Left lung (tissue), 4 donors: ENCODE measurements at regions not wholly inside any gene's neighbourhood (a gene's known extent, or its start where the extent isn't known, plus 50 kb on each side); places are given as distances from the start of the nearest gene placed in this dataset.

Experiments used
- ATAC-seq: fragments of 200-7000 bp; cut with Tn5 transposase; one replicate; pipeline ENCODE4 v1.9.1; 2020; ENCODE audit warnings: moderate library complexity
- DNase-seq, 4 donors: peaks; one replicate each; pipeline ENCODE4 v3.0.0-alpha.2; 2013 to 2020
- H3K27ac ChIP-seq, 2 donors: fragments of 200-600 bp; sonication (generic) in 1 of 2; one replicate each; pipeline versions ENCODE4 v1.5.0 to v1.8.0; 2020 to 2021
- H3K27me3 ChIP-seq, 2 donors: fragments of 200-600 bp; sonication (generic) in 1 of 2; one replicate each; pipeline versions ENCODE4 v1.5.0 to v1.8.0; 2020 to 2021
- H3K36me3 ChIP-seq, 2 donors: fragments of 200-600 bp; sonication (generic) in 1 of 2; one replicate each; pipeline versions ENCODE4 v1.5.0 to v1.8.0; 2020 to 2021
- H3K4me1 ChIP-seq, 2 donors: fragments of 200-600 bp; one replicate each; pipeline ENCODE4 v1.8.0; 2021
- H3K4me3 ChIP-seq, 2 donors: fragments of 200-600 bp; sonication (generic) in 1 of 2; one replicate each; pipeline versions ENCODE4 v1.5.0 to v1.8.0; 2020 to 2021; ENCODE audit warnings: mild to moderate bottlenecking in 1 of 2
- H3K9me3 ChIP-seq, 2 donors: fragments of 200-600 bp; sonication (generic) in 1 of 2; one replicate each; pipeline versions ENCODE4 v1.5.0 to v1.8.0; 2020 to 2021
- intact Hi-C, 2 donors: fragments of 100-400 bp; cut with DNase I; formaldehyde crosslinking; loops; one replicate each; pipeline versions ENCODE4 v1.11.2 to v1.14.2; 2022
- TF ChIP-seq, protein P1 (sequence below), 2 donors: fragments of 200-600 bp; sonication (generic) in 1 of 2; IDR thresholded peaks; one replicate each; pipeline versions ENCODE4 v1.5.0 to v1.8.0; 2021; ENCODE audit warnings: antibody characterized with exemption in 2 of 2
- donor health status: DM: no; HTN: yes; CAD: no.
- donor health status: DM: no; HTN: no; CAD: no.

DNA sequence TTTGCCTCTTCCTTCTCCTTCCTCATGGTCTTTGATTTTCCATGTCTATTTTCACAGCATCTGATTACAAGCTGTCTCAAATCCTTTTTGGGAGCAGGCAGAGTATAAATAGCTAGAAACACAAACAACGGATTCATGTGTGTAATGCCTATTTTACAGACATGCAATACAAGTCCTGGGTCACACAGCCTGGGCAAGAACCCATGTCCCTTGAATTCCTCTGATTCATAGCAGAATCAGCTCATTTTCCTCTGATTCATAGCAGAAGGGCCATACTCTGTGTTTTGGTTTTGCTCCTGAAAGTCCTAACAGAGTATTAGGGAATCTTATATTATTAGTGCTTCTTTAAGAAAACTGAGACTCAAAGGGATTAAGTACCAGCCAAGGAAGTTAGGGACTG, 71.3 kb downstream of the IRX5 start:
- DNase-seq (no peak), ATAC-seq (no peak)
- intact Hi-C loops: no loop called here
- Histone ChIP-seq H3K4me1 (no peaks in the 10 kb centered on the region), H3K27me3 (peaks cover 0 to 46% of the 10 kb centered on the region in 2 donors), H3K9me3 (no peaks in the 10 kb centered on the region), H3K4me3 (no peak overlapping the region), H3K27ac (no peak overlapping the region), H3K36me3 (no peaks in the 10 kb centered on the region)
- TF ChIP-seq, protein P1, sequence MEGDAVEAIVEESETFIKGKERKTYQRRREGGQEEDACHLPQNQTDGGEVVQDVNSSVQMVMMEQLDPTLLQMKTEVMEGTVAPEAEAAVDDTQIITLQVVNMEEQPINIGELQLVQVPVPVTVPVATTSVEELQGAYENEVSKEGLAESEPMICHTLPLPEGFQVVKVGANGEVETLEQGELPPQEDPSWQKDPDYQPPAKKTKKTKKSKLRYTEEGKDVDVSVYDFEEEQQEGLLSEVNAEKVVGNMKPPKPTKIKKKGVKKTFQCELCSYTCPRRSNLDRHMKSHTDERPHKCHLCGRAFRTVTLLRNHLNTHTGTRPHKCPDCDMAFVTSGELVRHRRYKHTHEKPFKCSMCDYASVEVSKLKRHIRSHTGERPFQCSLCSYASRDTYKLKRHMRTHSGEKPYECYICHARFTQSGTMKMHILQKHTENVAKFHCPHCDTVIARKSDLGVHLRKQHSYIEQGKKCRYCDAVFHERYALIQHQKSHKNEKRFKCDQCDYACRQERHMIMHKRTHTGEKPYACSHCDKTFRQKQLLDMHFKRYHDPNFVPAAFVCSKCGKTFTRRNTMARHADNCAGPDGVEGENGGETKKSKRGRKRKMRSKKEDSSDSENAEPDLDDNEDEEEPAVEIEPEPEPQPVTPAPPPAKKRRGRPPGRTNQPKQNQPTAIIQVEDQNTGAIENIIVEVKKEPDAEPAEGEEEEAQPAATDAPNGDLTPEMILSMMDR (IDR thresholded peaks at IDR 0.05): no peak

DNA sequence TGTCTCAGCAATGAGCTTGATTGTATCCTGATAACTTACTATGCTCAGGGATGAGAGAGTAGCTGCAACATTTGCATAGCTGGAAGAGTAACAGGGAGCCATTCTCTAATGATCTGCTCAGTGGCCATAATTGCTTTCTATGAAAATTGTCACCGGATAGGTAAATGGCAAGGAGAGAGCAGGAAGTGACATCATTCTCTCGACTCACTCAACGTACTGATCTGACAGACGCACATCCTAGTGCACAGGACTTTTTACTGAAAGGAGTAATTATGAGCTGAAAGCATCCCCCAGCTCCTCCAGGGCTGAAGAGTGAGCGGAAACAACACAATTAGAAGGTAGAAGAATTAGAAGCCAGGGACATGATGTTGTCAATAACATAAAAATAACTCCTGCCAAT, 71.8 kb downstream of the IRX5 start:
- TF ChIP-seq, protein P1 (IDR thresholded peaks at IDR 0.05): no peak
- DNase-seq (no peak), ATAC-seq (no peak)
- Histone ChIP-seq H3K27ac (no peak overlapping the region), H3K4me1 (no peaks in the 10 kb centered on the region), H3K4me3 (no peak overlapping the region), H3K9me3 (no peaks in the 10 kb centered on the region), H3K36me3 (no peaks in the 10 kb centered on the region), H3K27me3 (peaks cover 0 to 44% of the 10 kb centered on the region in 2 donors)
- intact Hi-C loops: no loop called here

DNA sequence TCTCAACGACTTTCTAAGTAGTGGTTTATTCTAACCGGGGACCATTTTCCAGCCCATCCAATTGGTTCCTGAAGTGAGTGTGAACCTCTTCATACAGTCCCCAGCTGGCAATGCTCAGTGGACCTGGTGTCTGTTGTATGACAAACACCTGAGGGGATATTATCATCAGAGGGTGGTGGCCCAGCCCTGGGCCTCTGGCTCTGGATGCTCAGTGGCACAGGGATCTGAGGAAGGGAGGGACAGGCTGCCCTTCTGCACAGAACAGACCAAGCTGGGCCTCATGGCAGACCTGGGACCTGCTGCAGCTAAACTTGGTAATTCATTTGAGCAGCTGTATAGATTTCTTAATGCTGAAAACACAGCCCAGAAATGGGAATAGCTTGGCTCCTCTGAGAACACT, 72.6 kb downstream of the IRX5 start:
- intact Hi-C loops: no loop called here
- no peak for ATAC-seq

DNA sequence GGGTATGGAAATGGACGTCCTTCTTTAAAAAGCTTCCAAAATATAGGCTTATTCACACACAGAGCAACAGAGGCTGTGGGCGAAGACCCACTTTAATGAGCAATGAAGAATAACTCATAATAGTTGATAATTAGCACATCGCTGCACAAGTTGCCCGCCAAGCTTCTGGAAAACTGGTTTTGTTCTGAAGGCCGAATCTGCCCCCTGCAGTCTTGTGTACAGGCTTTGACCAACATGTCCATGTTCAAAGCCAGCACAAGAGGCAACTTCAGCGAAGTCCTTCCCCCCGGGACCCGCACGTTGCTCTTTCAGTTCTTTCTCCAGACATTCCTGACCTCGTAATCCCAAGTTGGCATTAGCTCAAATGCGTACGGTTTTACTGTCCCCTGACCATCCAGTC, 73.3 kb downstream of the IRX5 start:
- Histone ChIP-seq H3K4me1 (no peaks in the 10 kb centered on the region), H3K9me3 (no peaks in the 10 kb centered on the region), H3K4me3 (no peak overlapping the region), H3K36me3 (no peaks in the 10 kb centered on the region), H3K27ac (no peak overlapping the region), H3K27me3 (peaks cover 0 to 37% of the 10 kb centered on the region in 2 donors)
- no peak for DNase-seq
- TF ChIP-seq, protein P1 (IDR thresholded peaks at IDR 0.05): no peak
- intact Hi-C loops: no loop called here
- no peak for ATAC-seq

More for the DNA sequence above, 72.6 kb downstream of the IRX5 start:
- TF ChIP-seq, protein P1 (IDR thresholded peaks at IDR 0.05): no peak
- no peak for DNase-seq
- H3K36me3 ChIP-seq: no peaks in the 10 kb centered on the region
- H3K4me1 ChIP-seq: no peaks in the 10 kb centered on the region
- H3K27me3 ChIP-seq: peaks cover 0 to 39% of the 10 kb centered on the region in 2 donors
- no peak overlapping the region for H3K4me3 ChIP-seq
- no peak overlapping the region for H3K27ac ChIP-seq
- H3K9me3 ChIP-seq: no peaks in the 10 kb centered on the region

DNA sequence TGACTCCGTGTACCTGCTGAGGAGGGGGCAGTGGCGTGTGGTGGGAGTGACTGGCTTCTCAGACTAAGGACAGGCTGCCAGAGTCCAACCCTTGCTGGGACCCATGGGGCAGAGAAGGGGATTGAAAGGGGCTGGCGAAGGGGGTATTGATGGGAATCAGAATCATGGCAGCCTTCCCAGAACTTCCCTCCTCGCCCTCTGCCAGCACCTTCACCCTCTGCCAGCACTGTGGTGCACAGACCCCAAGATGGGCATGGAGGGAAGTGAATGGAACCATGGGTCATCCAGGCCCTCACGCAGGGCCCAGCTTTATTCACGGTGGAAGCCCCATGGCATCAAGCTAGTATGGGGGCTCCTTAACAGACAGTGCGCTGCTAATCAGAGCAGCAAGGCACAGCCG, 76.8 kb downstream of the IRX5 start:
- Histone ChIP-seq H3K27ac (no peak overlapping the region), H3K36me3 (no peaks in the 10 kb centered on the region), H3K4me3 (no peak overlapping the region), H3K9me3 (no peaks in the 10 kb centered on the region), H3K4me1 (no peaks in the 10 kb centered on the region), H3K27me3 (peaks cover 0 to 26% of the 10 kb centered on the region in 2 donors)
- TF ChIP-seq, protein P1 (IDR thresholded peaks at IDR 0.05): no peak
- no peak for DNase-seq
- intact Hi-C loops: no loop called here
- no peak for ATAC-seq
